ENCODE measurements at regions not wholly inside any gene's neighbourhood (a gene's known extent, or its start where the extent isn't known, plus 50 kb on each side); places are given as distances from the start of the nearest gene placed in this dataset.
A peak's percentile ranks its signal among the peaks of the same experiment; 100 is the strongest.
"Not testable (repeated sequence)": the region's sequence is repeated elsewhere in the genome, so short reads cannot be mapped to it uniquely, and the experiment has no call there.

- H3K36me3 ChIP-seq (ENCODE audit: control insufficient read depth, insufficient read depth, low read length); H3K27me3 ChIP-seq (ENCODE audit: control insufficient read depth, insufficient read depth, low read length); H3K4me1 ChIP-seq (ENCODE audit: control insufficient read depth, insufficient read depth, low read length); H3K9me3 ChIP-seq (ENCODE audit: control insufficient read depth, low read depth, low read length); DNase-seq; H3K27ac ChIP-seq (ENCODE audit: low read length); H3K4me3 ChIP-seq (ENCODE audit: low read length): not testable (repeated sequence)
- WGBS (ENCODE audit: insufficient coverage, low lambda C conversion rate), result no CpG with 5 or more reads among the region's 1 CpG
Observed at GRCh38 chr3:4167230-4167629, 135.9 kb upstream of the SETMAR start.

GRCh38 chr3:4174791-4175190, 128.4 kb upstream of the SETMAR start:
- H3K4me3 ChIP-seq (ENCODE audit: low read length), result no peak overlapping the region
- no peaks in the 10 kb centered on the region for H3K9me3 ChIP-seq (ENCODE audit: control insufficient read depth, low read depth, low read length)
- no peak overlapping the region for H3K27ac ChIP-seq (ENCODE audit: low read length)
- no peaks in the 10 kb centered on the region for H3K27me3 ChIP-seq (ENCODE audit: control insufficient read depth, insufficient read depth, low read length)
- H3K36me3 ChIP-seq (ENCODE audit: control insufficient read depth, insufficient read depth, low read length), result no peaks in the 10 kb centered on the region
- WGBS (ENCODE audit: insufficient coverage, low lambda C conversion rate), result no CpG with 5 or more reads among the region's 6 CpGs
- no peaks in the 10 kb centered on the region for H3K4me1 ChIP-seq (ENCODE audit: control insufficient read depth, insufficient read depth, low read length)
- no peak for DNase-seq

- Histone ChIP-seq H3K4me3 (ENCODE audit: low read length) (no peak overlapping the region), H3K27ac (ENCODE audit: low read length) (peak overlapping the region; percentile 73), H3K4me1 (ENCODE audit: control insufficient read depth, insufficient read depth, low read length) (peaks cover 9% of the 10 kb centered on the region), H3K27me3 (ENCODE audit: control insufficient read depth, insufficient read depth, low read length) (no peaks in the 10 kb centered on the region), H3K9me3 (ENCODE audit: control insufficient read depth, low read depth, low read length) (no peaks in the 10 kb centered on the region), H3K36me3 (ENCODE audit: control insufficient read depth, insufficient read depth, low read length) (no peaks in the 10 kb centered on the region)
- DNase-seq, result peak; percentile 67 to 74
Observed at GRCh38 chr3:4191971-4192370, 111.2 kb upstream of the SETMAR start.

- no peak for DNase-seq
- Histone ChIP-seq H3K4me1 (ENCODE audit: control insufficient read depth, insufficient read depth, low read length) (peaks cover 9% of the 10 kb centered on the region), H3K27me3 (ENCODE audit: control insufficient read depth, insufficient read depth, low read length) (no peaks in the 10 kb centered on the region), H3K4me3 (ENCODE audit: low read length) (no peak overlapping the region), H3K27ac (ENCODE audit: low read length) (peak overlapping the region; percentile 77), H3K36me3 (ENCODE audit: control insufficient read depth, insufficient read depth, low read length) (no peaks in the 10 kb centered on the region), H3K9me3 (ENCODE audit: control insufficient read depth, low read depth, low read length) (no peaks in the 10 kb centered on the region)
Observed at GRCh38 chr3:4195006-4195405, 108.2 kb upstream of the SETMAR start.

GRCh38 chr3:4196506-4197147, 106.5 kb upstream of the SETMAR start:
- peaks cover 5% of the 10 kb centered on the region for H3K4me1 ChIP-seq (ENCODE audit: control insufficient read depth, insufficient read depth, low read length)
- H3K4me3 ChIP-seq (ENCODE audit: low read length), result no peak overlapping the region
- no peaks in the 10 kb centered on the region for H3K36me3 ChIP-seq (ENCODE audit: control insufficient read depth, insufficient read depth, low read length)
- no peaks in the 10 kb centered on the region for H3K9me3 ChIP-seq (ENCODE audit: control insufficient read depth, low read depth, low read length)
- H3K27ac ChIP-seq (ENCODE audit: low read length), result peak overlapping the region; percentile 77
- WGBS (ENCODE audit: insufficient coverage, low lambda C conversion rate), result no CpG with 5 or more reads among the region's 1 CpG
- DNase-seq, result peak; percentile 67 to 91
- no peaks in the 10 kb centered on the region for H3K27me3 ChIP-seq (ENCODE audit: control insufficient read depth, insufficient read depth, low read length)

- Histone ChIP-seq H3K9me3 (ENCODE audit: control insufficient read depth, low read depth, low read length) (no peaks in the 10 kb centered on the region), H3K27ac (ENCODE audit: low read length) (no peak overlapping the region), H3K4me1 (ENCODE audit: control insufficient read depth, insufficient read depth, low read length) (peaks cover 3% of the 10 kb centered on the region), H3K36me3 (ENCODE audit: control insufficient read depth, insufficient read depth, low read length) (no peaks in the 10 kb centered on the region), H3K27me3 (ENCODE audit: control insufficient read depth, insufficient read depth, low read length) (no peaks in the 10 kb centered on the region), H3K4me3 (ENCODE audit: low read length) (no peak overlapping the region)
- 90% methylated on average over 2 of the region's 6 CpGs for WGBS (ENCODE audit: insufficient coverage, low lambda C conversion rate)
- no peak for DNase-seq
Observed at GRCh38 chr3:4197670-4198069, 105.5 kb upstream of the SETMAR start.

GRCh38 chr3:4198491-4198890, 104.7 kb upstream of the SETMAR start:
- H3K9me3 ChIP-seq (ENCODE audit: control insufficient read depth, low read depth, low read length), result no peaks in the 10 kb centered on the region
- 100% methylated on average over 1 of the region's 3 CpGs for whole genome bisulfite sequencing (ENCODE audit: insufficient coverage, low lambda C conversion rate)
- H3K36me3 ChIP-seq (ENCODE audit: control insufficient read depth, insufficient read depth, low read length), result no peaks in the 10 kb centered on the region
- H3K27ac ChIP-seq (ENCODE audit: low read length), result no peak overlapping the region
- peaks cover 3% of the 10 kb centered on the region for H3K4me1 ChIP-seq (ENCODE audit: control insufficient read depth, insufficient read depth, low read length)
- no peaks in the 10 kb centered on the region for H3K27me3 ChIP-seq (ENCODE audit: control insufficient read depth, insufficient read depth, low read length)
- no peak overlapping the region for H3K4me3 ChIP-seq (ENCODE audit: low read length)
- no peak for DNase-seq

GRCh38 chr3:4204776-4205175, 98.4 kb upstream of the SETMAR start:
- H3K36me3 ChIP-seq (ENCODE audit: control insufficient read depth, insufficient read depth, low read length); H3K4me3 ChIP-seq (ENCODE audit: low read length); H3K27ac ChIP-seq (ENCODE audit: low read length); H3K4me1 ChIP-seq (ENCODE audit: control insufficient read depth, insufficient read depth, low read length); H3K9me3 ChIP-seq (ENCODE audit: control insufficient read depth, low read depth, low read length); H3K27me3 ChIP-seq (ENCODE audit: control insufficient read depth, insufficient read depth, low read length); DNase-seq: not testable (repeated sequence)

- no peaks in the 10 kb centered on the region for H3K36me3 ChIP-seq (ENCODE audit: control insufficient read depth, insufficient read depth, low read length)
- peak in 1 of 2 donors; percentile 20 for DNase-seq
- no peak overlapping the region for H3K27ac ChIP-seq (ENCODE audit: low read length)
- no peaks in the 10 kb centered on the region for H3K9me3 ChIP-seq (ENCODE audit: control insufficient read depth, low read depth, low read length)
- H3K4me1 ChIP-seq (ENCODE audit: control insufficient read depth, insufficient read depth, low read length), result no peaks in the 10 kb centered on the region
- no peaks in the 10 kb centered on the region for H3K27me3 ChIP-seq (ENCODE audit: control insufficient read depth, insufficient read depth, low read length)
- no peak overlapping the region for H3K4me3 ChIP-seq (ENCODE audit: low read length)
- whole genome bisulfite sequencing (ENCODE audit: insufficient coverage, low lambda C conversion rate), result no CpG with 5 or more reads among the region's 3 CpGs
Observed at GRCh38 chr3:4207672-4208071, 95.5 kb upstream of the SETMAR start.

- Histone ChIP-seq H3K36me3 (ENCODE audit: control insufficient read depth, insufficient read depth, low read length) (no peaks in the 10 kb centered on the region), H3K27me3 (ENCODE audit: control insufficient read depth, insufficient read depth, low read length) (no peaks in the 10 kb centered on the region), H3K9me3 (ENCODE audit: control insufficient read depth, low read depth, low read length) (no peaks in the 10 kb centered on the region), H3K27ac (ENCODE audit: low read length) (no peak overlapping the region), H3K4me3 (ENCODE audit: low read length) (no peak overlapping the region), H3K4me1 (ENCODE audit: control insufficient read depth, insufficient read depth, low read length) (no peaks in the 10 kb centered on the region)
- DNase-seq, result no peak
- WGBS (ENCODE audit: insufficient coverage, low lambda C conversion rate), result 91% methylated on average over 3 of the region's 4 CpGs
Observed at GRCh38 chr3:4208556-4208955, 94.6 kb upstream of the SETMAR start.

GRCh38 chr3:4211610-4212009, 91.6 kb upstream of the SETMAR start:
- Histone ChIP-seq H3K27ac (ENCODE audit: low read length) (no peak overlapping the region), H3K36me3 (ENCODE audit: control insufficient read depth, insufficient read depth, low read length) (no peaks in the 10 kb centered on the region), H3K4me3 (ENCODE audit: low read length) (no peak overlapping the region), H3K4me1 (ENCODE audit: control insufficient read depth, insufficient read depth, low read length) (no peaks in the 10 kb centered on the region), H3K9me3 (ENCODE audit: control insufficient read depth, low read depth, low read length) (peaks cover 4% of the 10 kb centered on the region), H3K27me3 (ENCODE audit: control insufficient read depth, insufficient read depth, low read length) (no peaks in the 10 kb centered on the region)
- no peak for DNase-seq
- WGBS (ENCODE audit: insufficient coverage, low lambda C conversion rate), result no CpG with 5 or more reads among the region's 2 CpGs
